ENCODE measurements at regions not wholly inside any gene's neighbourhood (a gene's known extent, or its start where the extent isn't known, plus 50 kb on each side); places are given as distances from the start of the nearest gene placed in this dataset.
A peak's percentile ranks its signal among the peaks of the same experiment; 100 is the strongest.

DNA sequence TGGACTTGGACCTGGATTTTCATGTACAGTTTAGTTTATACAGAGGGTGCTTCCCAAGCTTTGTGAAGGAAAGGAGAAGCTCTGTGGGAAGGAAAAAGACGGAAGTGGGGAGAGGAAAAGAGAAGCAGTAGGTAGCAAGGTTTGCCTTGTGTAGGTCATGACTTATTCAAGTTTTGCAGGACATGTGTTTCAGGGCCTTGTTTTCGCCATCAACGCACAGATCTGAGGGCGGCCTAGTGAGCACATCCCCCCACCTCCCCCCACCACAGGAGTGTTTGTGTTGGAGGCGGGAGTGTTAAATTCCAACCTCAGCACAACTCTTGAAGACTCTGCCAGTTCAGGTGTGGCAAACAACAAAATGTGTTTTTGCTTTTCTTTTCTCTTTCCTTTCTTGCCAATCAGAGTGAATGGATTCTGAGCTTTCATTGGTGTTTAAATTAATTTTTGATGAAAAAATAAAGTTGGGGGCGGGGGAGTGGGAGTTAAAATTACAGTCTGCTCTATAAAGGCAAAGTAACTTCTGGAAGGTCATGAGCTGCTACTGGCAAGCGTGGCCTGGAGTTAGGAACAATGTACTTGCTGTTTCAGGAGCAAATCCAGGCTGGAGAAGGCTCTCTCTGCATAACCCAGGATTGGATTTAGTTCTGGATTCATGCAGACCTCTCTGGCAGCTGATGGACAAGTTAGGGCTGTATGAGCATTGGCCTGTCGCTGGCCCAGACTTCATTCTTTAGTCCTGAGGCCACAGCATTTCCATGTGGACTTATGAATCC lies 338.5 kb downstream of the CD83 start:
- no peak for DNase-seq

GRCh38 chr6:14456941-14457340 lies 339.4 kb downstream of the CD83 start:
- DNase-seq (no peak), ATAC-seq (ENCODE audit: insufficient read depth, low FRiP score) (no peak)
- Histone ChIP-seq H3K27ac (ENCODE audit: low read depth in 1 of 2, low read length in 1 of 2) (no peak overlapping the region), H3K36me3 (ENCODE audit: control insufficient read depth in 4 of 4, insufficient read depth in 4 of 4, low read length in 4 of 4) (no peaks in the 10 kb centered on the region), H3K4me3 (no peak overlapping the region), H3K4me1 (ENCODE audit: control insufficient read depth in 5 of 5, insufficient read depth in 5 of 5, low read length in 5 of 5) (peaks cover 1 to 14% (median 11%) of the 10 kb centered on the region in 5 donors), H3K9ac (ENCODE audit: insufficient read depth in 1 of 2, low read length in 2 of 2) (no peak overlapping the region), H3K27me3 (ENCODE audit: control insufficient read depth in 3 of 3, insufficient read depth in 3 of 3, low read length in 2 of 3) (no peaks in the 10 kb centered on the region), H3K9me3 (ENCODE audit: control insufficient read depth in 4 of 4, insufficient read depth in 3 of 4, low read length in 3 of 4) (no peaks in the 10 kb centered on the region)
- 94 to 100% methylated on average over 1 of the region's 1 CpG for WGBS, 2 donors
- no peak for TF ChIP-seq CTCF (IDR thresholded peaks at IDR 0.05; ENCODE audit: control extremely low read depth, extremely low read depth)

More for the DNA sequence above, 338.5 kb downstream of the CD83 start:
- WGBS, 2 donors = 74 to 76% methylated on average over 8 of the region's 8 CpGs
- no peak overlapping the region for H3K9ac ChIP-seq (ENCODE audit: insufficient read depth in 1 of 2, low read length in 2 of 2)
- no peaks in the 10 kb centered on the region for H3K9me3 ChIP-seq (ENCODE audit: control insufficient read depth in 4 of 4, insufficient read depth in 3 of 4, low read length in 3 of 4)
- H3K27me3 ChIP-seq (ENCODE audit: control insufficient read depth in 3 of 3, insufficient read depth in 3 of 3, low read length in 2 of 3) = no peaks in the 10 kb centered on the region
- no peak for TF ChIP-seq CTCF (IDR thresholded peaks at IDR 0.05; ENCODE audit: control extremely low read depth, extremely low read depth)
- no peak for ATAC-seq (ENCODE audit: insufficient read depth, low FRiP score)
- H3K27ac ChIP-seq (ENCODE audit: low read depth in 1 of 2, low read length in 1 of 2) = no peak overlapping the region
- peaks cover 1 to 22% (median 11%) of the 10 kb centered on the region in 5 donors for H3K4me1 ChIP-seq (ENCODE audit: control insufficient read depth in 5 of 5, insufficient read depth in 5 of 5, low read length in 5 of 5)
- H3K36me3 ChIP-seq (ENCODE audit: control insufficient read depth in 4 of 4, insufficient read depth in 4 of 4, low read length in 4 of 4) = no peaks in the 10 kb centered on the region
- H3K4me3 ChIP-seq = no peak overlapping the region

- H3K9ac ChIP-seq (ENCODE audit: insufficient read depth in 1 of 2, low read length in 2 of 2) = no peak overlapping the region
- H3K27ac ChIP-seq (ENCODE audit: low read depth in 1 of 2, low read length in 1 of 2) = no peak overlapping the region
- no peaks in the 10 kb centered on the region for H3K27me3 ChIP-seq (ENCODE audit: control insufficient read depth in 3 of 3, insufficient read depth in 3 of 3, low read length in 2 of 3)
- WGBS, 2 donors = 69 to 71% methylated on average over 5 of the region's 5 CpGs
- TF ChIP-seq CTCF (IDR thresholded peaks at IDR 0.05; ENCODE audit: control extremely low read depth, extremely low read depth) = no peak
- H3K36me3 ChIP-seq (ENCODE audit: control insufficient read depth in 4 of 4, insufficient read depth in 4 of 4, low read length in 4 of 4) = no peaks in the 10 kb centered on the region
- ATAC-seq (ENCODE audit: insufficient read depth, low FRiP score) (no peak), DNase-seq (peak; percentile 53 to 90 (median 76))
- peaks cover 1 to 13% (median 11%) of the 10 kb centered on the region in 5 donors for H3K4me1 ChIP-seq (ENCODE audit: control insufficient read depth in 5 of 5, insufficient read depth in 5 of 5, low read length in 5 of 5)
- no peaks in the 10 kb centered on the region for H3K9me3 ChIP-seq (ENCODE audit: control insufficient read depth in 4 of 4, insufficient read depth in 3 of 4, low read length in 3 of 4)
- no peak overlapping the region for H3K4me3 ChIP-seq
Measured at GRCh38 chr6:14458669-14459266, 341.2 kb downstream of the CD83 start.
